Cardiac muscle cell (in vitro differentiated cells and primary cell): ENCODE measurements at regions not wholly inside any gene's neighbourhood (a gene's known extent, or its start where the extent isn't known, plus 50 kb on each side); places are given as distances from the start of the nearest gene placed in this dataset.

ENCODE experiments used
- DNase-seq, 2 donors: peaks; one replicate each; pipeline versions ENCODE4 v3.0.0 to v3.0.0-alpha.2; 2010 to 2017; ENCODE audit warnings: low read depth in 1 of 2, low spot score in 1 of 2
- H3K27ac ChIP-seq: fragments of 200-600 bp; sonication (generic); 2 replicates; pipeline ENCODE4 v1.5.1; 2016
- H3K27me3 ChIP-seq: fragments of 200-600 bp; sonication (generic); 2 replicates; pipeline ENCODE4 v1.6.0; 2016; ENCODE audit warnings: control low read depth
- H3K36me3 ChIP-seq: fragments of 200-600 bp; sonication (generic); 2 replicates; pipeline ENCODE4 v1.5.1; 2016; ENCODE audit warnings: control low read depth
- H3K4me1 ChIP-seq: fragments of 200-600 bp; sonication (generic); 2 replicates; pipeline ENCODE4 v1.8.1; 2017; ENCODE audit warnings: low read depth, mild to moderate bottlenecking, mixed run types
- H3K4me3 ChIP-seq: fragments of 200-600 bp; sonication (generic); 2 replicates; pipeline ENCODE4 v1.5.1; 2016; ENCODE audit warnings: mild to moderate bottlenecking
- H3K9me3 ChIP-seq: fragments of 200-600 bp; sonication (generic); 2 replicates; pipeline ENCODE4 v1.5.1; 2017; ENCODE audit warnings: low read depth, mild to moderate bottlenecking, control low read depth
- TF ChIP-seq, protein P1 (sequence below): IDR thresholded peaks from 2 replicates; pipeline ENCODE4 v1.5.1; 2012; ENCODE audit warnings: low read depth, mild to moderate bottlenecking, low read length

DNA sequence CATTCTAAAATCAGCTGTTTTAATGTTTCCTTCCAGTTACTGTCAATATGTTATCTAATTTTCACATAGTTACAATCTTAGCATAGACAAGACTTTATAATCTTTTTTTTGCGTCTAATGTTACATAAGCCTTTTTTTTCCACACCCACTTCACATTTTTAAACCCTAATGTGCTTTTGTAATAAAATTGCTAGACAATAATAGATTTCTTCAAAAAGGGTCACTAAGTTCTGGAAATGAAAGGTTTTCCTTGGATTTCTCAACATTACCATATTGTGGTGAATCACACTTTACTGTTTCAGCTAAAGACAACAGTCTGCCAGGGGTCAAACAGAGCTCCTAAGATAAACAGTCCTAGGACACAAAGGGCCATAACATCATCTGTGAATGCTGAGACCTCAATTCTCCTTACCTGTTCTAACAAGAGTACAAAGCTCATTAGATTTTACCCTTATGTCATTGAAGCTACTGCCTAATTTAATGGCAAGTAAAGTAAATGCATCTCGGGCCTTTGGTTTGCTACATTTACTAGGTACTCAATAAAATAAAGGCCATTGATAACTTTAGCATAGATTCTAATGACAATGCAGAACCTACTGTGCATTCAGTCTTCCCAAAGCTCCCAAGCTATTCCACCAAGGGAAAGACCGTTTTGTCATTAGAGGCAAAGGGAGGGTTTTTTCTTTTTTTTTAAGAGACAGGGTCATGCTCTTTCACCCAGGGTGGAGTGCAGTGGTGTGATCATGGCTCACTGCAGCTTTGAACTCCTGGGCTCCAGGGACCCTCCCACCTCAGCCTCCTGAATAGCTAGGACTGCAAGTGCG is 111.2 kb upstream of the SLC38A2 start:
- Histone ChIP-seq H3K27ac (no peak overlapping the region), H3K36me3 (no peaks in the 10 kb centered on the region), H3K4me3 (no peak overlapping the region), H3K9me3 (no peaks in the 10 kb centered on the region), H3K4me1 (no peaks in the 10 kb centered on the region), H3K27me3 (no peaks in the 10 kb centered on the region)
- TF ChIP-seq, protein P1, sequence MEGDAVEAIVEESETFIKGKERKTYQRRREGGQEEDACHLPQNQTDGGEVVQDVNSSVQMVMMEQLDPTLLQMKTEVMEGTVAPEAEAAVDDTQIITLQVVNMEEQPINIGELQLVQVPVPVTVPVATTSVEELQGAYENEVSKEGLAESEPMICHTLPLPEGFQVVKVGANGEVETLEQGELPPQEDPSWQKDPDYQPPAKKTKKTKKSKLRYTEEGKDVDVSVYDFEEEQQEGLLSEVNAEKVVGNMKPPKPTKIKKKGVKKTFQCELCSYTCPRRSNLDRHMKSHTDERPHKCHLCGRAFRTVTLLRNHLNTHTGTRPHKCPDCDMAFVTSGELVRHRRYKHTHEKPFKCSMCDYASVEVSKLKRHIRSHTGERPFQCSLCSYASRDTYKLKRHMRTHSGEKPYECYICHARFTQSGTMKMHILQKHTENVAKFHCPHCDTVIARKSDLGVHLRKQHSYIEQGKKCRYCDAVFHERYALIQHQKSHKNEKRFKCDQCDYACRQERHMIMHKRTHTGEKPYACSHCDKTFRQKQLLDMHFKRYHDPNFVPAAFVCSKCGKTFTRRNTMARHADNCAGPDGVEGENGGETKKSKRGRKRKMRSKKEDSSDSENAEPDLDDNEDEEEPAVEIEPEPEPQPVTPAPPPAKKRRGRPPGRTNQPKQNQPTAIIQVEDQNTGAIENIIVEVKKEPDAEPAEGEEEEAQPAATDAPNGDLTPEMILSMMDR = no peak
- DNase-seq = peak in 1 of 2 donors; percentile 65

DNA sequence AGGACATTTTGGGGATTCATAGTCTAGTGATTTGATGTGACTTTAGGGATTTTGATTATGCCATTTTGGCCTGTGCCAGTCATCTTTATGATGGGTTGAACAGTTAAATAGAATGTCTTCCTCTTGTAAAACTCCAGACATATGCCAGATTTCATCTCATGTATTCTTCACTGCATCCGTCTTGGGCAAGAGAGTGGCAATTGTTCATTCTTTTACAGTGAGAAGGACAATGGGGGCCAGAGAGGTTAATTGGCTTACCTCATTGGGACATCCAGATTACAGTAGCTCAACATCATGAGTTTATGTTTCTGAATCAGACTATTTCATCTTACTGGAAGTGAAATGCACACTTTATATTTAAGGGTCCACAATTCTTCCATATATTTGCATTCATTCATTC is 108.2 kb upstream of the SLC38A2 start:
- TF ChIP-seq, protein P1 = no peak
- Histone ChIP-seq H3K9me3 (no peaks in the 10 kb centered on the region), H3K36me3 (no peaks in the 10 kb centered on the region), H3K27ac (no peak overlapping the region), H3K4me1 (no peaks in the 10 kb centered on the region), H3K4me3 (no peak overlapping the region), H3K27me3 (no peaks in the 10 kb centered on the region)
- no peak for DNase-seq

DNA sequence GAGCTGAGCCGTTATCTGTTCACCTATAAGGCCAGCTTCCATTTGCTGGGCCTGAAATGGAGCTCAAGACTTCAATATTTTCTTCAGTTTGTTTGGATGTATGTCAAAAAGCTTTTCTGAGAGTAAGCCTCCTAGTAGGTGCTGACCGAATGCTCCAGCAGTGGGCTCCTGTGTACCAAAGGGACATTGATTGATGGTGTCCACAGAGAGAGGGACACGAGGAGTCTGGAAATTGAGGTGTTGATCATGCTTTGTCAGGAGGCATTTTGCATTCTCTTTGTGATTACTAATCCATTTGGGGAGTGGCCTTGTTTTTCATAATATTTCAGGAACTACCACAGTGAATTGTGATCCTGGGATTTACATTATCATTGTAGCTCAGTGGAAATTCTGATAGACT is 107.7 kb upstream of the SLC38A2 start:
- DNase-seq = no peak
- Histone ChIP-seq H3K9me3 (no peaks in the 10 kb centered on the region), H3K36me3 (no peaks in the 10 kb centered on the region), H3K27ac (no peak overlapping the region), H3K4me3 (no peak overlapping the region), H3K4me1 (no peaks in the 10 kb centered on the region), H3K27me3 (no peaks in the 10 kb centered on the region)
- TF ChIP-seq, protein P1 = no peak

DNA sequence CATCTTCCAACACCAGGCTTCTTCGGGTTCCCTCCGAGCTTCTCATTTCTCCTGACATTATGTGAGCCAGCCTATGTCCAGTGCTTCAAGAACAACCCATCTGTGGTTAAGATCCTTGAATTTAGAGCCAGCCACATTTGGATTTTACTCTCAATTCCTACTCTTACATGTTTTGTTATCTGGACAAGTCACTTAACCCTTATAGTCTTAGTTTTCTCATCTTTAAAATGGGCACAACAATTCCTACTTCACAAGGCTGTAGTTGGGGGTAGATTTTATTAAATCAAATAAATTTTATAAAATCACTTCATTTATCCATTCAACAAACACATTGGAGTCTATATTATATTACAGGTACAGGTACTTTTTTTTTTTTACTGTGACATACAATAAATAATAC is 105.5 kb upstream of the SLC38A2 start:
- DNase-seq = no peak
- H3K4me1 ChIP-seq = peaks cover 15% of the 10 kb centered on the region
- no peaks in the 10 kb centered on the region for H3K36me3 ChIP-seq
- H3K27ac ChIP-seq = no peak overlapping the region
- TF ChIP-seq, protein P1 = no peak
- no peak overlapping the region for H3K4me3 ChIP-seq
- H3K27me3 ChIP-seq = no peaks in the 10 kb centered on the region
- no peaks in the 10 kb centered on the region for H3K9me3 ChIP-seq

DNA sequence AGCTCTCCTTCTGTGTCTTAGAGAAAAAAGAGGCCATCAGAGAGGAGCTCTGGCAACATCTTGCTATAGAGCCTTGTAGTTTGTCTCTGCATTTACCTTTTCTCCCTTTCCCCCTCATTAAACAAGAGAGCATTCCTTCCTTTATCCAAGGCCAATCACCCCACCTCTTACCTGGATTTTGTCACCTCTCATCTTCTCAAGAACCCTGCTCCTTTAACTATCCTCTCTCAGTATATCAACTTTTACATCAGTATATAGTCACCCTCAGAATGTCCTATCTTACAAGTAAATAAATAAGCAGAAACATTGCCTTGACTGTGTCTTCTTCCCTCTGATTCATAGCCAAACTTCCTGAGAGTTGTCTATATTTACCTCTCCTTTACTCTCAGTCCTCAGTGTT is 105.0 kb upstream of the SLC38A2 start:
- H3K4me3 ChIP-seq = no peak overlapping the region
- TF ChIP-seq, protein P1 = no peak
- no peaks in the 10 kb centered on the region for H3K36me3 ChIP-seq
- DNase-seq = no peak
- H3K27me3 ChIP-seq = no peaks in the 10 kb centered on the region
- H3K9me3 ChIP-seq = no peaks in the 10 kb centered on the region
- H3K4me1 ChIP-seq = peaks cover 21% of the 10 kb centered on the region
- H3K27ac ChIP-seq = no peak overlapping the region
